ENCODE measurements at regions not wholly inside any gene's neighbourhood (a gene's known extent, or its start where the extent isn't known, plus 50 kb on each side); places are given as distances from the start of the nearest gene placed in this dataset.

GRCh38 chr11:33574331-33574730, 126.3 kb downstream of the C11orf91 start:
- TF ChIP-seq, protein P1, sequence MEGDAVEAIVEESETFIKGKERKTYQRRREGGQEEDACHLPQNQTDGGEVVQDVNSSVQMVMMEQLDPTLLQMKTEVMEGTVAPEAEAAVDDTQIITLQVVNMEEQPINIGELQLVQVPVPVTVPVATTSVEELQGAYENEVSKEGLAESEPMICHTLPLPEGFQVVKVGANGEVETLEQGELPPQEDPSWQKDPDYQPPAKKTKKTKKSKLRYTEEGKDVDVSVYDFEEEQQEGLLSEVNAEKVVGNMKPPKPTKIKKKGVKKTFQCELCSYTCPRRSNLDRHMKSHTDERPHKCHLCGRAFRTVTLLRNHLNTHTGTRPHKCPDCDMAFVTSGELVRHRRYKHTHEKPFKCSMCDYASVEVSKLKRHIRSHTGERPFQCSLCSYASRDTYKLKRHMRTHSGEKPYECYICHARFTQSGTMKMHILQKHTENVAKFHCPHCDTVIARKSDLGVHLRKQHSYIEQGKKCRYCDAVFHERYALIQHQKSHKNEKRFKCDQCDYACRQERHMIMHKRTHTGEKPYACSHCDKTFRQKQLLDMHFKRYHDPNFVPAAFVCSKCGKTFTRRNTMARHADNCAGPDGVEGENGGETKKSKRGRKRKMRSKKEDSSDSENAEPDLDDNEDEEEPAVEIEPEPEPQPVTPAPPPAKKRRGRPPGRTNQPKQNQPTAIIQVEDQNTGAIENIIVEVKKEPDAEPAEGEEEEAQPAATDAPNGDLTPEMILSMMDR (conservative IDR thresholded peaks at IDR 0.05; ENCODE audit: low read depth), result no peak
- H3K27ac ChIP-seq, result no peak overlapping the region
- ChIA-PET POLR2A (ENCODE audit: low non-redundant PET) (no interaction called here), CTCF (interaction anchor here (1.3 kb wide), 1 partner anchor 31 kb away, joined by 4 read pairs; no protein-coding TSS in a partner anchor)
- no peak for DNase-seq (ENCODE audit: low spot score)

GRCh38 chr11:33569333-33569732, 131.3 kb downstream of the C11orf91 start:
- no peak for DNase-seq (ENCODE audit: low spot score)
- TF ChIP-seq, protein P1 (conservative IDR thresholded peaks at IDR 0.05; ENCODE audit: low read depth), result no peak
- ChIA-PET CTCF (interaction anchor here (0.6 kb wide), 1 partner anchor 116 kb away, joined by 4 read pairs; no protein-coding TSS in a partner anchor), POLR2A (ENCODE audit: low non-redundant PET) (no interaction called here)
- no peak overlapping the region for H3K27ac ChIP-seq

DNA sequence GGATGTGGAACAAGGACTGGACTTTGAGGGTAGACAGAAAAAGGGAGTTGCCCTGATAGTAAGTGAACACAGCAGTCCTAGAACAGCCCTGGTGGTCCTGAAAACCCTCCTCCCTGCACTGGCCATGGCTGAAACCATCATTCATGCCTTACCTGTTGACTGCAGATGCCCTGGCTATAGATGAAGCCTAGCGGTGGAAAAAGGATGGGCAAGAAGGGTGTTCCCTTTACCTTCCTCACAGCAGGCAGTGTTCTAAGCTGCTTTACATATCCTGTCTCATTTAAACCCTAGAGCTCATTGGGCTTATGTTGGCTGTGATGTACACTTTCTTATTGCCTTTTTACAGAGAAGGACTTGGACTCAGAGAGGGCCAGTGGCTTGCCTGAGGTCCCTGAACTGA, 133.6 kb downstream of the C11orf91 start:
- CTCF ChIA-PET, result interaction anchor here (0.6 to 0.7 kb wide), 2 partner anchors 235 to 829 kb away, joined by 3 to 5 read pairs; no protein-coding TSS in a partner anchor
- H3K27ac ChIP-seq, result no peak overlapping the region
- DNase-seq (ENCODE audit: low spot score), result no peak
- TF ChIP-seq, protein P1 (conservative IDR thresholded peaks at IDR 0.05; ENCODE audit: low read depth), result no peak
- POLR2A ChIA-PET (ENCODE audit: low non-redundant PET), result no interaction called here

- CTCF ChIA-PET, result interaction anchor here (0.7 kb wide), 1 partner anchor 166 kb away, joined by 3 read pairs; no protein-coding TSS in a partner anchor
- POLR2A ChIA-PET (ENCODE audit: low non-redundant PET), result no interaction called here
- H3K27ac ChIP-seq, result no peak overlapping the region
- DNase-seq (ENCODE audit: low spot score), result no peak
- TF ChIP-seq, protein P1 (conservative IDR thresholded peaks at IDR 0.05; ENCODE audit: low read depth), result no peak
These were observed 135.7 kb downstream of the C11orf91 start for GRCh38 chr11:33564856-33565453.

DNA sequence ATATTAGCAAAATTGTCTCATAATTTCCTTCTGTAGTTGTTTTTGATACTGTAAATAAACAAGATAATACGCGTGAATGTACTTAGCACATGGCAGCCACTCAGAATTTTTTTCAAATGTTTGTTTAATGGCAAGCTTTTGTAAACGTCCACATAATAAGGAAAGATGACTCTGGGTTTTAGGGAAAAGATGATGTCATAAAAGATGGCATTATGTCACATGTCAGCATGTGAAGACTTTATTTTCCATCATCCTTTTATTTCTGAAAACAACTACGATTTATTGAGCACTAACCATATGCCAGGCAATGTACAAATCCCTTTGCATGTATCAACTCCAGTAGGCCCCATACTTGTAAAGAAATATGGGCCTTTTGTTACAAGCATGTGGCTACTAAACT, 139.9 kb downstream of the C11orf91 start:
- DNase-seq (ENCODE audit: low spot score), result no peak
- H3K27ac ChIP-seq, result no peak overlapping the region
- TF ChIP-seq, protein P1 (conservative IDR thresholded peaks at IDR 0.05; ENCODE audit: low read depth), result no peak
- POLR2A ChIA-PET (ENCODE audit: low non-redundant PET), result no interaction called here
- CTCF ChIA-PET, result no interaction called here

DNA sequence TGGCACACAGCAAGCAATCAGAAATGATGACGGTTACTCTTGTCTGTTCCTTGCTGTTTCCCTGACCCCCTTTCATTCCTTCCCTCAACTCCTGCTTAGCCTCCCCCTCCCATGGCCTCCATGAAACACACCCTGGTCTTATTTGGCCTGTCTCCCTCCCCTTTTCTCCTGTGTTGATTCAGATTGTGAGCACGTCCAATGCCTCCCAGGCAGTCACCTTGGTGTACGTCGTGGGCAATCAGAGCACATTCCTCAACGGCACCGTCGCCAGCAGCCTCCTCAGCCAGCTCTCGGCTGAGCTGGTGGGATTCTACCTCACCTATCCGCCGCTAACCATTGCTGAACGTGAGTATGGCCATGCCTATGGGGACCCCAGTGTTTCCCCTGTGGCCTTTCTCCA, 141.1 kb downstream of the C11orf91 start:
- TF ChIP-seq, protein P1 (conservative IDR thresholded peaks at IDR 0.05; ENCODE audit: low read depth), result no peak
- CTCF ChIA-PET, result no interaction called here

More for the DNA sequence above, 141.1 kb downstream of the C11orf91 start:
- DNase-seq (ENCODE audit: low spot score), result no peak
- POLR2A ChIA-PET (ENCODE audit: low non-redundant PET), result no interaction called here
- H3K27ac ChIP-seq, result no peak overlapping the region
